DOHH2 (cell line): ENCODE measurements at regions not wholly inside any gene's neighbourhood (a gene's known extent, or its start where the extent isn't known, plus 50 kb on each side); places are given as distances from the start of the nearest gene placed in this dataset.

Experiments used
- EZH2phosphoT487 ChIP-seq: fragments of 200-600 bp; sonication (generic); IDR thresholded peaks from 2 replicates; pipeline ENCODE4 v1.6.1; 2017; ENCODE audit warnings: borderline replicate concordance, mild to moderate bottlenecking, antibody characterized with exemption, low read length, moderate library complexity, mixed read lengths
- TF ChIP-seq, protein P1 (sequence below): fragments of 200-600 bp; sonication (generic); IDR thresholded peaks from one replicate; pipeline ENCODE4 v1.5.1; 2014; ENCODE audit warnings: antibody characterized with exemption, mild to moderate bottlenecking, low read depth, low read length; ENCODE audit not compliant: poor library complexity, severe bottlenecking

DNA sequence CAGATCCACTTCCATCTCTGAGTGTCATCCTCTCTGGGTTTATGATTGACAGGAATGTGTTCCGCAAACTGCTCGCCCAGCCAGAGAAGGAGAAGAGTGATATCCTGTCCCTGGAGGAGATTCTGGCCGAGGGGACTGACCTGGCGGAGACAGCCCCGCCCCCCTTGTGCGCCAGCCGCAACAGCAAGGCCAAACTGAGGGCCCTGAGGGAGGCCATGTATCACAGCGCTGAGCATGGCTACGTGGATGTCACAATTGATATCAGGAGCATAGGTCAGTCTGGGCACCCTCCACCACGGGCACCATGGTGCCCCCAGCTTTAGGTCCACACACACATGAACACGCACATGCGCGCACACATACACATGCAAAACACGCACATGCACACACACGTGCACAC, 67.5 kb upstream of the PWP1 start:
- TF ChIP-seq, protein P1, sequence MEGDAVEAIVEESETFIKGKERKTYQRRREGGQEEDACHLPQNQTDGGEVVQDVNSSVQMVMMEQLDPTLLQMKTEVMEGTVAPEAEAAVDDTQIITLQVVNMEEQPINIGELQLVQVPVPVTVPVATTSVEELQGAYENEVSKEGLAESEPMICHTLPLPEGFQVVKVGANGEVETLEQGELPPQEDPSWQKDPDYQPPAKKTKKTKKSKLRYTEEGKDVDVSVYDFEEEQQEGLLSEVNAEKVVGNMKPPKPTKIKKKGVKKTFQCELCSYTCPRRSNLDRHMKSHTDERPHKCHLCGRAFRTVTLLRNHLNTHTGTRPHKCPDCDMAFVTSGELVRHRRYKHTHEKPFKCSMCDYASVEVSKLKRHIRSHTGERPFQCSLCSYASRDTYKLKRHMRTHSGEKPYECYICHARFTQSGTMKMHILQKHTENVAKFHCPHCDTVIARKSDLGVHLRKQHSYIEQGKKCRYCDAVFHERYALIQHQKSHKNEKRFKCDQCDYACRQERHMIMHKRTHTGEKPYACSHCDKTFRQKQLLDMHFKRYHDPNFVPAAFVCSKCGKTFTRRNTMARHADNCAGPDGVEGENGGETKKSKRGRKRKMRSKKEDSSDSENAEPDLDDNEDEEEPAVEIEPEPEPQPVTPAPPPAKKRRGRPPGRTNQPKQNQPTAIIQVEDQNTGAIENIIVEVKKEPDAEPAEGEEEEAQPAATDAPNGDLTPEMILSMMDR = no peak
- no peak for TF ChIP-seq EZH2phosphoT487
